NT2/D1 (cell line): ENCODE measurements at regions not wholly inside any gene's neighbourhood (a gene's known extent, or its start where the extent isn't known, plus 50 kb on each side); places are given as distances from the start of the nearest gene placed in this dataset.

Source experiments
- YY1 ChIP-seq: IDR thresholded peaks from 2 replicates; pipeline ENCODE4 v1.6.1; 2011; ENCODE audit not compliant: insufficient read length, insufficient read depth
- ZNF274 ChIP-seq: IDR thresholded peaks from 2 replicates; pipeline ENCODE4 v1.6.1; 2011; ENCODE audit warnings: mild to moderate bottlenecking, low read depth, low read length

- TF ChIP-seq YY1 (no peak), ZNF274 (no peak)
Observed at GRCh38 chr5:162824360-162824759, 613.0 kb upstream of the CCNG1 start.
